Skeletal muscle tissue (tissue), 3 donors: ENCODE measurements at regions not wholly inside any gene's neighbourhood (a gene's known extent, or its start where the extent isn't known, plus 50 kb on each side); places are given as distances from the start of the nearest gene placed in this dataset.

Source experiments
- H3K27ac ChIP-seq: one replicate; pipeline ENCODE4 v1.7.0; 2013; ENCODE audit warnings: mild to moderate bottlenecking, low read depth, low read length, inconsistent platforms
- H3K27me3 ChIP-seq, 3 donors: one replicate each; pipeline ENCODE4 v1.7.0; 2013; ENCODE audit warnings: low read length in 3 of 3; ENCODE audit not compliant: control insufficient read depth in 3 of 3, insufficient read depth in 3 of 3
- H3K36me3 ChIP-seq, 3 donors: one replicate each; pipeline ENCODE4 v1.7.0; 2013; ENCODE audit warnings: low read length in 3 of 3; ENCODE audit not compliant: control insufficient read depth in 3 of 3, insufficient read depth in 3 of 3
- H3K4me1 ChIP-seq, 3 donors: one replicate each; pipeline ENCODE4 v1.7.0; 2013; ENCODE audit warnings: low read length in 3 of 3, mild to moderate bottlenecking in 3 of 3; ENCODE audit not compliant: control insufficient read depth in 3 of 3, insufficient read depth in 3 of 3
- H3K4me3 ChIP-seq, 3 donors: one replicate each; pipeline ENCODE4 v1.7.0; 2013; ENCODE audit warnings: low read length in 3 of 3
- H3K9ac ChIP-seq, 3 donors: one replicate each; pipeline ENCODE4 v1.7.0; 2013; ENCODE audit warnings: low read length in 3 of 3, mild to moderate bottlenecking in 3 of 3, moderate library complexity in 2 of 3, low read depth in 1 of 3
- H3K9me3 ChIP-seq, 3 donors: one replicate each; pipeline ENCODE4 v1.7.0; 2013; ENCODE audit warnings: low read length in 3 of 3; ENCODE audit not compliant: control insufficient read depth in 3 of 3
- donor health status: Osteomylitis.

GRCh38 chr18:57991552-57991951 is 52.5 kb upstream of the NEDD4L start:
- H3K9me3 ChIP-seq: peaks cover 0 to 3% (median 0%) of the 10 kb centered on the region in 3 donors

GRCh38 chr18:57989536-57989935 is 54.5 kb upstream of the NEDD4L start:
- no peaks in the 10 kb centered on the region for H3K36me3 ChIP-seq
- no peak overlapping the region for H3K27ac ChIP-seq
- H3K27me3 ChIP-seq: peaks cover 0 to 3% (median 0%) of the 10 kb centered on the region in 3 donors
- H3K4me1 ChIP-seq: no peaks in the 10 kb centered on the region
- H3K4me3 ChIP-seq: no peak overlapping the region
- peaks cover 0 to 3% (median 0%) of the 10 kb centered on the region in 3 donors for H3K9me3 ChIP-seq
- no peak overlapping the region for H3K9ac ChIP-seq

More at GRCh38 chr18:57991552-57991951, 52.5 kb upstream of the NEDD4L start:
- H3K27ac ChIP-seq: no peak overlapping the region
- peaks cover 0 to 3% (median 0%) of the 10 kb centered on the region in 3 donors for H3K27me3 ChIP-seq
- no peak overlapping the region for H3K9ac ChIP-seq
- no peaks in the 10 kb centered on the region for H3K4me1 ChIP-seq
- no peak overlapping the region for H3K4me3 ChIP-seq
- H3K36me3 ChIP-seq: no peaks in the 10 kb centered on the region

GRCh38 chr18:57984490-57985115 is 59.4 kb upstream of the NEDD4L start:
- H3K4me3 ChIP-seq: no peak overlapping the region
- peaks cover 0 to 3% (median 0%) of the 10 kb centered on the region in 3 donors for H3K9me3 ChIP-seq
- no peaks in the 10 kb centered on the region for H3K4me1 ChIP-seq

GRCh38 chr18:57983965-57984364 is 60.1 kb upstream of the NEDD4L start:
- peaks cover 0 to 3% (median 0%) of the 10 kb centered on the region in 3 donors for H3K27me3 ChIP-seq
- no peaks in the 10 kb centered on the region for H3K4me1 ChIP-seq
- no peaks in the 10 kb centered on the region for H3K36me3 ChIP-seq
- H3K4me3 ChIP-seq: no peak overlapping the region
- no peak overlapping the region for H3K9ac ChIP-seq
- H3K27ac ChIP-seq: no peak overlapping the region
- H3K9me3 ChIP-seq: peaks cover 0 to 3% (median 0%) of the 10 kb centered on the region in 3 donors

More at GRCh38 chr18:57984490-57985115, 59.4 kb upstream of the NEDD4L start:
- peaks cover 0 to 3% (median 0%) of the 10 kb centered on the region in 3 donors for H3K27me3 ChIP-seq
- H3K36me3 ChIP-seq: no peaks in the 10 kb centered on the region
- no peak overlapping the region for H3K9ac ChIP-seq
- no peak overlapping the region for H3K27ac ChIP-seq

GRCh38 chr18:57983472-57983871 is 60.6 kb upstream of the NEDD4L start:
- Histone ChIP-seq H3K4me1 (no peaks in the 10 kb centered on the region), H3K27ac (no peak overlapping the region), H3K4me3 (no peak overlapping the region), H3K9me3 (peaks cover 0 to 3% (median 0%) of the 10 kb centered on the region in 3 donors), H3K36me3 (no peaks in the 10 kb centered on the region), H3K27me3 (peaks cover 0 to 3% (median 0%) of the 10 kb centered on the region in 3 donors), H3K9ac (no peak overlapping the region)

GRCh38 chr18:57982372-57983021 is 61.5 kb upstream of the NEDD4L start:
- Histone ChIP-seq H3K36me3 (no peaks in the 10 kb centered on the region), H3K27me3 (peaks cover 0 to 3% (median 0%) of the 10 kb centered on the region in 3 donors), H3K4me3 (no peak overlapping the region), H3K9ac (no peak overlapping the region), H3K27ac (no peak overlapping the region), H3K4me1 (no peaks in the 10 kb centered on the region), H3K9me3 (no peaks in the 10 kb centered on the region)

- Histone ChIP-seq H3K27ac (no peak overlapping the region), H3K36me3 (no peaks in the 10 kb centered on the region), H3K27me3 (no peaks in the 10 kb centered on the region), H3K4me1 (no peaks in the 10 kb centered on the region), H3K9ac (no peak overlapping the region), H3K9me3 (no peaks in the 10 kb centered on the region), H3K4me3 (no peak overlapping the region)
Observed at GRCh38 chr18:57981308-57982028, 62.6 kb upstream of the NEDD4L start.

GRCh38 chr18:57980573-57981307 is 63.3 kb upstream of the NEDD4L start:
- H3K27ac ChIP-seq: no peak overlapping the region
- H3K4me3 ChIP-seq: no peak overlapping the region
- no peaks in the 10 kb centered on the region for H3K36me3 ChIP-seq
- H3K9ac ChIP-seq: no peak overlapping the region
- H3K9me3 ChIP-seq: no peaks in the 10 kb centered on the region
- no peaks in the 10 kb centered on the region for H3K27me3 ChIP-seq
- H3K4me1 ChIP-seq: peaks cover 0 to 2% (median 0%) of the 10 kb centered on the region in 3 donors

GRCh38 chr18:57976230-57976773 is 67.7 kb upstream of the NEDD4L start:
- no peak overlapping the region for H3K9ac ChIP-seq
- no peaks in the 10 kb centered on the region for H3K36me3 ChIP-seq
- no peaks in the 10 kb centered on the region for H3K9me3 ChIP-seq
- H3K4me3 ChIP-seq: no peak overlapping the region
- peaks cover 0 to 3% (median 0%) of the 10 kb centered on the region in 3 donors for H3K4me1 ChIP-seq
- no peak overlapping the region for H3K27ac ChIP-seq
- no peaks in the 10 kb centered on the region for H3K27me3 ChIP-seq
